Skin epidermis (tissue), 12 donors: ENCODE measurements at regions not wholly inside any gene's neighbourhood (a gene's known extent, or its start where the extent isn't known, plus 50 kb on each side); places are given as distances from the start of the nearest gene placed in this dataset.

Experiments used
- H3K27ac ChIP-seq, 21 experiments: fragments of 200-600 bp; sonication (generic) in 11 of 21; one replicate each; pipeline ENCODE4 v1.5.0; 2020; ENCODE audit warnings: mild to moderate bottlenecking in 3 of 21, inconsistent platforms in 2 of 21, moderate library complexity in 2 of 21
- H3K4me3 ChIP-seq, 7 experiments: fragments of 200-600 bp; sonication (generic) in 2 of 7; one replicate each; pipeline ENCODE4 v1.5.0; 2020; ENCODE audit warnings: inconsistent platforms in 2 of 7, mild to moderate bottlenecking in 2 of 7, moderate library complexity in 1 of 7

GRCh38 chr1:72649211-72649888 is 367.0 kb upstream of the NEGR1 start:
- Histone ChIP-seq H3K27ac (no peak overlapping the region), H3K4me3 (no peak overlapping the region)

DNA sequence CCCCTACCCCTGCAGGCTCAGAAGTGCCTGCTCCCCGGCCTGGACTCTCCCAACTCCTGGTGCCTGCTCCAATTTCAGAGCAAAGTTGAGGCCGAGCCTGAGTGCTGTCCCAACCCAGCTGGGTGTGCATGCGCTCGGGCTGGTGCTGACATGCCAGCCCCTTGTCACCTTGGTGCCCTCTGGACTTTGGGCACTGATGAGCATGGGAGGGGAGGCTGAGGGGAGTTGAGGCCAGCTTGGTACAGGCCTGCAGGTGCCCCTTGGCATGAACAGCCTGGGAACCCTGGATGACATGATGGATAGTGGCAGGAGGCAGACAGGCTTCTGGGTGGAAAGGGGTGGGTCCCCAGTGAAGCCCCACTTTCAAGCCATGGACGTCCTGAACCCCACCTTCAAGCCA is 366.1 kb upstream of the NEGR1 start:
- H3K4me3 ChIP-seq, result no peak overlapping the region
- no peak overlapping the region for H3K27ac ChIP-seq

GRCh38 chr1:72643142-72643541 is 360.8 kb upstream of the NEGR1 start:
- H3K4me3 ChIP-seq, result no peak overlapping the region
- H3K27ac ChIP-seq, result no peak overlapping the region

- Histone ChIP-seq H3K27ac (no peak overlapping the region), H3K4me3 (no peak overlapping the region)
Observed at GRCh38 chr1:72637593-72637992, 355.3 kb upstream of the NEGR1 start.

- H3K4me3 ChIP-seq, result no peak overlapping the region
- no peak overlapping the region for H3K27ac ChIP-seq
Observed at GRCh38 chr1:72636631-72637030, 354.3 kb upstream of the NEGR1 start.

DNA sequence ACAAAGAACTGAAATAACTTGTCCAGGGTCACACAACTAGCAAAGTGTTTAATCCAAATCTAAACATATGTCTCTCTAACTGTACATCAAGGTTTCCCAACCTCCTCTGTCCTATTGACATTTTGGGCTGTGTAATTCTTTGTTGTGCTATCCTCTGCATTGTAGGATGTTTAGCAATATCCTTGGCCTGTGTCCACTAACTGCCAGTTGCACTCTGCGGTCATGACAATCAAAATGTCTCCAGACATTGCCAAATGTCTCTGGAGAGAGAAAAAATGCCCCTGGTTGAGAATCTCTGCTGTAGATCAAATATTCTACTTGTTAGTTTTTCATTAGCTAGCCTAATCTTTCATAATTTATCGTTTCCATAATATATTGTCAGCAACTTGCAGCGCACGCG is 353.4 kb upstream of the NEGR1 start:
- H3K4me3 ChIP-seq, result no peak overlapping the region
- no peak overlapping the region for H3K27ac ChIP-seq

GRCh38 chr1:72634946-72635345 is 352.6 kb upstream of the NEGR1 start:
- Histone ChIP-seq H3K4me3 (no peak overlapping the region), H3K27ac (no peak overlapping the region)

GRCh38 chr1:72631449-72631848 is 349.1 kb upstream of the NEGR1 start:
- Histone ChIP-seq H3K27ac (no peak overlapping the region), H3K4me3 (no peak overlapping the region)

DNA sequence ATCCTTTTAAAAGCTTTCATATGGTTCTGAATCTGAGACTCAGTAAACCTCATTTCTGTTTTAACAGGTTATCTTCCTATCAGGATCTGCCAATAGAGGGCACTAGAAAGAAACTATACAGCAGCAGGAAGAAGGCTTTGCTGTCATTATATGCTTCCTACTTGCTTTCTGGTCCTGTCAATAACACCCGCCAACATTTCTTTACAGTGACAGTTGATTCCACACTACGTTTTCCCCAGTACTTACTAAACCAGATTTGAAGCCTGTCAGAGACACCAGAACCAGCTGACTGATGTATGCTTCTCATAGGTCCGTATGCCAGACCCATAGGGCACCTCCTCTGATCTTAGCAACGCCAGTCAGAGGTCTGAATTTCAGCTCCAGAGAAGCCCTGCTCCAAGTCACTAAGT is 341.0 kb upstream of the NEGR1 start:
- Histone ChIP-seq H3K4me3 (peak overlapping the region in 1 of 7 experiments; percentile 11), H3K27ac (no peak overlapping the region)

- H3K27ac ChIP-seq, result no peak overlapping the region
- H3K4me3 ChIP-seq, result no peak overlapping the region
Observed at GRCh38 chr1:72620453-72620852, 338.1 kb upstream of the NEGR1 start.

- H3K27ac ChIP-seq, result no peak overlapping the region
- no peak overlapping the region for H3K4me3 ChIP-seq
Observed at GRCh38 chr1:72606216-72606810, 324.0 kb upstream of the NEGR1 start.

GRCh38 chr1:72601035-72601674 is 318.8 kb upstream of the NEGR1 start:
- Histone ChIP-seq H3K27ac (no peak overlapping the region), H3K4me3 (no peak overlapping the region)

- H3K27ac ChIP-seq, result no peak overlapping the region
- no peak overlapping the region for H3K4me3 ChIP-seq
Observed at GRCh38 chr1:72586023-72586685, 303.8 kb upstream of the NEGR1 start.

DNA sequence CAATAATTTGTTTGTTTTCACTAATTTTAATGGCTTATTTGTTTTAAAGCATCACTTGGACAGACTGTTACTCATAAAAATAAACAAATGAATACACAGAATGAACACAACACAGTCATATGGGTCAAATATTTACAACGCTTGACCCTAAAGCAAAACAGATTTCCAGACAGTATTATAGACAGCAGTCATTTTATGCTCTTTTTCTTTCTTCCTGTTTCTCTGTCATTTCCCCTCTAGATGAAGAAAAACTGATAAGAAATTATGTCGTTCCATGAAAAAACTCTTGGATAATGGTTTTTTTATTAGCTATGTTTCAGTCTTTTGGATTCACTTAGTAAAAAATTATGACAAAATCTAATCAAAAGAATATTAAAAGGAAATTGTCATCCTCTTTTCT is 297.3 kb upstream of the NEGR1 start:
- H3K4me3 ChIP-seq, result no peak overlapping the region
- no peak overlapping the region for H3K27ac ChIP-seq

GRCh38 chr1:72570815-72571214 is 288.5 kb upstream of the NEGR1 start:
- H3K27ac ChIP-seq, result no peak overlapping the region
- no peak overlapping the region for H3K4me3 ChIP-seq

- no peak overlapping the region for H3K4me3 ChIP-seq
- no peak overlapping the region for H3K27ac ChIP-seq
Observed at GRCh38 chr1:72568113-72568512, 285.8 kb upstream of the NEGR1 start.

- Histone ChIP-seq H3K27ac (no peak overlapping the region), H3K4me3 (no peak overlapping the region)
Observed at GRCh38 chr1:72567521-72567920, 285.2 kb upstream of the NEGR1 start.

DNA sequence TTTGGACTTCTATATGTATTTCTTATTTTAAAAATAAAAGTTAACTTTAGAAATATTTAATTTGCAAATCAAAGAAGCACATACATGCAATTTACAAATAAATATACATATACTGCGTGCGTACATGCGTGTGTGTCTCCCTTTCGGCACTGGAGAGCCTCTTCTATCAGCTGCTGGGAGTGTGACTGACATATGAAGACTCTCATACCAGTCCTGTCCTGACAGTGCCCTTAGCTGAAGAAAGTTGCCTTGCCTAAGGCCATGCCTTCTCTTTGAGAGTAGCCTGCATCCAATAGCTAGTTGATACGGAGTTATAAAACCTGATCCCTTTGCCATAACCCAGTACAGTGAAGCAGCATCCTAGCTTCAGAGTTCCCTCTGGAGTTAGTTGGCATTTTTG is 282.4 kb upstream of the NEGR1 start:
- no peak overlapping the region for H3K27ac ChIP-seq
- no peak overlapping the region for H3K4me3 ChIP-seq

- Histone ChIP-seq H3K27ac (no peak overlapping the region), H3K4me3 (no peak overlapping the region)
Observed at GRCh38 chr1:72557446-72558049, 275.2 kb upstream of the NEGR1 start.

DNA sequence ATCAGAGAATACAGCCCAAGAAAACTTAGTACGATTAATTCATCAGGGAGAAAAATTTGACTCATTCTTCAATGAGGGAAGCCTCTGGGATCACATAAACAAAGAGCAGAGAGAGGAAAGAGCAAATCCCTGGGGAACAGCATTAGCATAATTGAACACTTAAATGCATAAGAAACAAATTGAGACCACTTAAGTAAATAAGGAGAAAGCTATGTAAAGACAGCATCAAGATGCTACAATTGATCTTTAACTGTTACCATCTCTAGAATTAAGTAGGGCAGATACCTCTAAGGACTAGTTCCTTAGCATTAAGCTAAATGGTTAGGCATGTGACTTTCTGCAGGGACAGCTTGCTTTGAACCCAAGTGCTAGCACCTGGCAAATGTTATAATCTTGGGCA is 265.1 kb upstream of the NEGR1 start:
- no peak overlapping the region for H3K27ac ChIP-seq

GRCh38 chr1:72540674-72541073 is 258.3 kb upstream of the NEGR1 start:
- no peak overlapping the region for H3K4me3 ChIP-seq
- no peak overlapping the region for H3K27ac ChIP-seq

More for the DNA sequence above, 265.1 kb upstream of the NEGR1 start:
- no peak overlapping the region for H3K4me3 ChIP-seq
